ENCODE measurements at regions not wholly inside any gene's neighbourhood (a gene's known extent, or its start where the extent isn't known, plus 50 kb on each side); places are given as distances from the start of the nearest gene placed in this dataset.
"Not testable (repeated sequence)": the region's sequence is repeated elsewhere in the genome, so short reads cannot be mapped to it uniquely, and the experiment has no call there.

- no peak for DNase-seq
Observed at GRCh38 chr13:46498650-46499049, 54.3 kb upstream of the LRCH1 start.

- DNase-seq, result no peak
Observed at GRCh38 chr13:46496086-46496485, 56.9 kb upstream of the LRCH1 start.

GRCh38 chr13:46495651-46496050 is 57.3 kb upstream of the LRCH1 start:
- no peak for DNase-seq

GRCh38 chr13:46495066-46495465 is 57.9 kb upstream of the LRCH1 start:
- no peak for DNase-seq

GRCh38 chr13:46492946-46493345 is 60.0 kb upstream of the LRCH1 start:
- DNase-seq, result peak; percentile 69

GRCh38 chr13:46491641-46492040 is 61.3 kb upstream of the LRCH1 start:
- no peak for DNase-seq

GRCh38 chr13:46490713-46491112 is 62.3 kb upstream of the LRCH1 start:
- not testable (repeated sequence) for DNase-seq

- peak; percentile 20 for DNase-seq
Observed at GRCh38 chr13:46490129-46490528, 62.8 kb upstream of the LRCH1 start.

GRCh38 chr13:46489586-46490023 is 63.4 kb upstream of the LRCH1 start:
- no peak for DNase-seq

- DNase-seq, result no peak
Observed at GRCh38 chr13:46487748-46488147, 65.2 kb upstream of the LRCH1 start.

- no peak for DNase-seq
Observed at GRCh38 chr13:46486270-46486669, 66.7 kb upstream of the LRCH1 start.

GRCh38 chr13:46484561-46484960 is 68.4 kb upstream of the LRCH1 start:
- no peak for DNase-seq

- DNase-seq, result no peak
Observed at GRCh38 chr13:46481166-46481565, 71.8 kb upstream of the LRCH1 start.

GRCh38 chr13:46480131-46480530 is 72.8 kb upstream of the LRCH1 start:
- no peak for DNase-seq

- DNase-seq, result no peak
Observed at GRCh38 chr13:46479691-46480090, 73.3 kb upstream of the LRCH1 start.

GRCh38 chr13:46479283-46479682 is 73.7 kb upstream of the LRCH1 start:
- no peak for DNase-seq

GRCh38 chr13:46478651-46479050 is 74.3 kb upstream of the LRCH1 start:
- DNase-seq, result no peak

GRCh38 chr13:46476174-46476573 is 76.8 kb upstream of the LRCH1 start:
- no peak for DNase-seq

- no peak for DNase-seq
Observed at GRCh38 chr13:46475541-46475991, 77.4 kb upstream of the LRCH1 start.

GRCh38 chr13:46473806-46474205 is 79.2 kb upstream of the LRCH1 start:
- no peak for DNase-seq

GRCh38 chr13:46472384-46472783 is 80.6 kb upstream of the LRCH1 start:
- DNase-seq, result no peak

GRCh38 chr13:46469699-46470098 is 82.6 kb upstream of the RUBCNL start:
- DNase-seq, result not testable (repeated sequence)

GRCh38 chr13:46468570-46469463 is 81.8 kb upstream of the RUBCNL start:
- DNase-seq, result peak; percentile 45

- DNase-seq, result not testable (repeated sequence)
Observed at GRCh38 chr13:46467694-46468093, 80.6 kb upstream of the RUBCNL start.

- not testable (repeated sequence) for DNase-seq
Observed at GRCh38 chr13:46466074-46466473, 79.0 kb upstream of the RUBCNL start.

Measured in OCI-M1 (cell line).